ENCODE measurements at regions not wholly inside any gene's neighbourhood (a gene's known extent, or its start where the extent isn't known, plus 50 kb on each side); places are given as distances from the start of the nearest gene placed in this dataset.

DNA sequence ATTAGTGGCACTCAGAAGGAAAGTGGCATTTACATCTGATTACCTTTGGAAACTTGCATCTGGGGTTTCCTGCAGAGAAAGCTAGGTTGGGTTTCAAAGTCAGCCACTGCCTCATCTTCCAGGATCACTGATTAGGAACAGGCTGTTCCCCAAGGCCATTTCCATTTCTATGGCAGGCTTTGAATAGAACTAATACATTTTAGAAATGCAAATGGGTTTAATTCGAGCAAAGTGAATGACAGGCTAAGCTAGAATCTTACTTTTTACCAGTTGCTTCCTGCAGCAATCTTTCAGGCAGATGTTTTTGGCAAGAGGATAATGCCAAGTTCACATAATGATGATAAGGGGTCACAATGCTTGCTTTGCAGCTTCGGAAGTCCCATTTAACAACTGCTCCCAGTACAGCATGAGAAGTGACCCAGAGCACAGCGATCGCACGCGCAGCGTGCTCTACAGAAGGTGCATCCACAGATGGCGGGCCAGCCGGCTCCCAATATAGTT is 336.7 kb downstream of the LPIN1 start:
- H3K4me1 ChIP-seq (ENCODE audit: control insufficient read depth, insufficient read depth, low read length, poor library complexity, severe bottlenecking) = peaks cover 13% of the 10 kb centered on the region
- H3K4me1 Mint-ChIP-seq = peaks cover 18 to 38% (median 26%) of the 10 kb centered on the region in 4 donors
- no peaks in the 10 kb centered on the region for H3K9me3 ChIP-seq (ENCODE audit: control insufficient read depth in 2 of 2, low read length in 2 of 2)
- H3K36me3 Mint-ChIP-seq = no peaks in the 10 kb centered on the region
- no peak overlapping the region for H3K27ac Mint-ChIP-seq
- no peaks in the 10 kb centered on the region for H3K36me3 ChIP-seq (ENCODE audit: control insufficient read depth, insufficient read depth, low read length)
- ATAC-seq (ENCODE audit: low read depth in 2 of 2) (no peak), DNase-seq (no peak)
- H3K27ac ChIP-seq (ENCODE audit: insufficient read depth, low read length, poor library complexity, severe bottlenecking) = no peak overlapping the region
- no peak overlapping the region for H3K4me3 Mint-ChIP-seq
- no peak overlapping the region for H3K4me3 ChIP-seq (ENCODE audit: low read depth, low read length)
- peaks cover 2% of the 10 kb centered on the region for H3K27me3 ChIP-seq (ENCODE audit: control insufficient read depth, insufficient read depth, low read length)
- no peaks in the 10 kb centered on the region for H3K9me3 Mint-ChIP-seq
- no peaks in the 10 kb centered on the region for H3K27me3 Mint-ChIP-seq

DNA sequence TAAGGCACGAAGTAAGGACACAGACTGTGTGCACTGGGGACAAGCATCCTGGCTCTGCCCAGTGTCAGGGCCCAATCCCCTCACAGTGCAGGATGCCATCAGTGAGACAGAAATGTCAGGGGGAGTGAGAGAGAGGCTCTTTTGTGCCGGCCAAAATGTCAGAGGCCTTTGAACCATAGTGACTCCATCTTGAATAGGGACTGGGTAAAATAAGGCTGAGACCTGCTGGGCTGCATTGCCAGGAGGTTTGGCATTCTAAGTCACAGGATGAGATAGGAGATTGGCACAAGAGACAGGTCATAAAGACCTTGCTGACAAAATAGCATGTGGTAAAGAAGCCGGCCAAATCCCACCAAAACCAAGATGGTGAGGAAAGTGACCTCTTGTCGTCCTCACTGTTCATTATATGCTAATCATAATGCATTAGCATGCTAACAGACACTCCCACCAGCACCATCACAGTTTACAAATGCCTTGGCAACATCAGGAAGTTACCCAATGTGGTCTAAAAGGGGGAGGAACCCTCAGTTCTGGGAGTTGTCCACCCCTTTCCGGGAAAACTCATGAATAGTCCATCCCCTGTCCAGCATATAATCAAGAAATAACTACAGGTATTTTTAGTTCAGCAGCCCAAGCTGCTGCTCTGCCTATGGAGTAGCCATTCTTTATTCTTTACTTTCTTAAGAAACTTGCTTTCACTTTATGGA is 337.4 kb downstream of the LPIN1 start:
- H3K4me1 ChIP-seq (ENCODE audit: control insufficient read depth, insufficient read depth, low read length, poor library complexity, severe bottlenecking) = peaks cover 13% of the 10 kb centered on the region
- no peak for ATAC-seq (ENCODE audit: low read depth in 2 of 2)
- no peak overlapping the region for H3K27ac ChIP-seq (ENCODE audit: insufficient read depth, low read length, poor library complexity, severe bottlenecking)
- no peaks in the 10 kb centered on the region for H3K36me3 ChIP-seq (ENCODE audit: control insufficient read depth, insufficient read depth, low read length)
- H3K27ac Mint-ChIP-seq = peak overlapping the region in 1 of 3 donors; percentile 67
- H3K4me3 ChIP-seq (ENCODE audit: low read depth, low read length) = no peak overlapping the region
- no peaks in the 10 kb centered on the region for H3K27me3 Mint-ChIP-seq
- H3K4me1 Mint-ChIP-seq = peaks cover 18 to 36% (median 25%) of the 10 kb centered on the region in 4 donors
- no peaks in the 10 kb centered on the region for H3K9me3 ChIP-seq (ENCODE audit: control insufficient read depth in 2 of 2, low read length in 2 of 2)
- DNase-seq = no peak
- H3K4me3 Mint-ChIP-seq = no peak overlapping the region
- no peaks in the 10 kb centered on the region for H3K9me3 Mint-ChIP-seq
- H3K27me3 ChIP-seq (ENCODE audit: control insufficient read depth, insufficient read depth, low read length) = peaks cover 2% of the 10 kb centered on the region
- H3K36me3 Mint-ChIP-seq = no peaks in the 10 kb centered on the region

DNA sequence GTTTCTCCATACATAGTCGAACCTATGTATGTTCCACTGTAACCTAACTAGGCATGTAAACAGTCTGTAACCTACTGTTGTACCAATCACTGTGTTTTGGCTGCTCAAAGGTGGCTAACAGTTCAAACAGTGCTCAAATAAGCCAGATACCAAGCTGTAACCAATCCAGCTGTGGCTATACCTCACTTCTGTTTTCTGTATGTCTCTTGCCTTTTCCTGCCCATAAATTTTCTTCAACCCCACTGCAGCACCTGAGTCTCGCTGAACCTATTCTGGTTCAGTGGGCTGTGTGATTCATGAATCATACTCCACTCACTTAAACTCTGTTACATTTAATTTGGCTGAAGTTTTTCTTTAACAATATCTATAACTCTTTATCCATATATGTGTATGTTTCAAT is 340.7 kb downstream of the LPIN1 start:
- Mint-ChIP-seq H3K27ac (no peak overlapping the region), H3K4me1 (peaks cover 6 to 18% (median 9%) of the 10 kb centered on the region in 4 donors), H3K4me3 (no peak overlapping the region), H3K36me3 (no peaks in the 10 kb centered on the region), H3K9me3 (peaks cover 0 to 2% (median 0%) of the 10 kb centered on the region in 7 donors), H3K27me3 (peaks cover 4% of the 10 kb centered on the region)
- H3K27ac ChIP-seq (ENCODE audit: insufficient read depth, low read length, poor library complexity, severe bottlenecking) = no peak overlapping the region
- H3K9me3 ChIP-seq (ENCODE audit: control insufficient read depth in 2 of 2, low read length in 2 of 2) = no peaks in the 10 kb centered on the region
- no peak overlapping the region for H3K4me3 ChIP-seq (ENCODE audit: low read depth, low read length)
- H3K36me3 ChIP-seq (ENCODE audit: control insufficient read depth, insufficient read depth, low read length) = no peaks in the 10 kb centered on the region
- DNase-seq = no peak
- ATAC-seq (ENCODE audit: low read depth in 2 of 2) = no peak
- H3K27me3 ChIP-seq (ENCODE audit: control insufficient read depth, insufficient read depth, low read length) = peaks cover 2% of the 10 kb centered on the region
- peaks cover 2% of the 10 kb centered on the region for H3K4me1 ChIP-seq (ENCODE audit: control insufficient read depth, insufficient read depth, low read length, poor library complexity, severe bottlenecking)

DNA sequence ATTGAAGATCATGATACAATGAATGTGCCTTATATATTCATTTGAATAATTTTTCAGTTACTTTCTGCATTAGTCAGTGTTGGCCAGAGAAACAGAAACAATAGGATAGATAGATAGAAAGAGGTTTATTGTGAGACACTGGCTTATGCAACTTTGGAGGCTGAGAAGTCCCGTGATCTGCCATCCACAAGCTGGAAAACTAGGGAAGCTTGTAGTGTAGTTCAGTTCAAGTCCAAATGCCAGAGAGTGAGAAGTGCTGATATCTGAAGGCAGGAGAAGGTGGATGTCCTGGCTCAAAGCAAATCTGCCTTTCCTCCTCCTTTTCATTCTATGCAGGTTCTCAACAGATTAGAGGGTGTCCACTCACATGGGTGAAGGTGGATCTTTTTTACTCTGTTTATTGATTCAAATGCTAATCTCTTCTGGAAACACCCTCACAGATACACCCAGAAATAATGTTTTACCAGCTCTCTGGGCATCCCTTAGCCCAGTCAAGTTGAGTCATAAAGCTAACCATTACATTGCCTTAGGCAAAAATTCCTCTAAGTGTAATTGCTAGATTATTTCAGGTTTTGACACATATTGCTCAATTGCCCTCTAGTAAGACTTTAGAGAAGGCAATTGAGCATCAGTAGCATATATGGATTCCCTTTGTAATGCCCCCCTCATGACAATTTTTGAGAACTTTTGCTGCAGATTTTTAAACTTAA is 341.4 kb downstream of the LPIN1 start:
- H3K4me3 ChIP-seq (ENCODE audit: low read depth, low read length) = no peak overlapping the region
- no peaks in the 10 kb centered on the region for H3K4me1 ChIP-seq (ENCODE audit: control insufficient read depth, insufficient read depth, low read length, poor library complexity, severe bottlenecking)
- H3K27me3 ChIP-seq (ENCODE audit: control insufficient read depth, insufficient read depth, low read length) = peaks cover 2% of the 10 kb centered on the region
- no peak for DNase-seq
- Mint-ChIP-seq H3K27me3 (peaks cover 4% of the 10 kb centered on the region), H3K4me3 (no peak overlapping the region), H3K4me1 (peaks cover 6 to 11% (median 9%) of the 10 kb centered on the region in 4 donors), H3K36me3 (no peaks in the 10 kb centered on the region), H3K27ac (no peak overlapping the region), H3K9me3 (peaks cover 0 to 2% (median 0%) of the 10 kb centered on the region in 7 donors)
- H3K9me3 ChIP-seq (ENCODE audit: control insufficient read depth in 2 of 2, low read length in 2 of 2) = no peaks in the 10 kb centered on the region
- no peak for ATAC-seq (ENCODE audit: low read depth in 2 of 2)
- H3K27ac ChIP-seq (ENCODE audit: insufficient read depth, low read length, poor library complexity, severe bottlenecking) = no peak overlapping the region
- H3K36me3 ChIP-seq (ENCODE audit: control insufficient read depth, insufficient read depth, low read length) = no peaks in the 10 kb centered on the region

DNA sequence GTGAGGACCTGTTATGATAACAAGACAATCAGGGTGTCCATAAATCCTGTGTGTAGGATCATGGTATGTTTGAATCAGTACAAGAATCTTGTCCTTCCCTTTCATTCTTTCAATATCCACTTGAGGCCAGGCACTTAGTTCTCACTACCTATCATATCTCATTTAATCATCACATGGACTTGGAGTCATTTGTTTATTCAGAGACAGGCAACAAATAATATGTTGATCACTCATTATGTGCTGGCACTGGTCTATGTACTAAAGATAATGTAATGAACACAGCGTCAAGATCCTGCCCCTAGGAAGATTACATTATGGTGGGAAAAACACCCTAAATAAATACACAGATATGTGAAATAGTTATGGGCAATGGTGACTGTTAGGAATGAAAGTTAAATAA is 342.6 kb downstream of the LPIN1 start:
- no peaks in the 10 kb centered on the region for H3K36me3 Mint-ChIP-seq
- peaks cover 0 to 2% (median 0%) of the 10 kb centered on the region in 7 donors for H3K9me3 Mint-ChIP-seq
- ATAC-seq (ENCODE audit: low read depth in 2 of 2) = no peak
- Histone ChIP-seq H3K36me3 (ENCODE audit: control insufficient read depth, insufficient read depth, low read length) (no peaks in the 10 kb centered on the region), H3K27ac (ENCODE audit: insufficient read depth, low read length, poor library complexity, severe bottlenecking) (no peak overlapping the region), H3K4me1 (ENCODE audit: control insufficient read depth, insufficient read depth, low read length, poor library complexity, severe bottlenecking) (no peaks in the 10 kb centered on the region), H3K27me3 (ENCODE audit: control insufficient read depth, insufficient read depth, low read length) (peaks cover 2% of the 10 kb centered on the region), H3K9me3 (ENCODE audit: control insufficient read depth in 2 of 2, low read length in 2 of 2) (no peaks in the 10 kb centered on the region), H3K4me3 (ENCODE audit: low read depth, low read length) (no peak overlapping the region)
- no peak overlapping the region for H3K27ac Mint-ChIP-seq
- peaks cover 0 to 6% (median 2%) of the 10 kb centered on the region in 4 donors for H3K4me1 Mint-ChIP-seq
- no peak overlapping the region for H3K4me3 Mint-ChIP-seq
- H3K27me3 Mint-ChIP-seq = peaks cover 7% of the 10 kb centered on the region
- DNase-seq = no peak

DNA sequence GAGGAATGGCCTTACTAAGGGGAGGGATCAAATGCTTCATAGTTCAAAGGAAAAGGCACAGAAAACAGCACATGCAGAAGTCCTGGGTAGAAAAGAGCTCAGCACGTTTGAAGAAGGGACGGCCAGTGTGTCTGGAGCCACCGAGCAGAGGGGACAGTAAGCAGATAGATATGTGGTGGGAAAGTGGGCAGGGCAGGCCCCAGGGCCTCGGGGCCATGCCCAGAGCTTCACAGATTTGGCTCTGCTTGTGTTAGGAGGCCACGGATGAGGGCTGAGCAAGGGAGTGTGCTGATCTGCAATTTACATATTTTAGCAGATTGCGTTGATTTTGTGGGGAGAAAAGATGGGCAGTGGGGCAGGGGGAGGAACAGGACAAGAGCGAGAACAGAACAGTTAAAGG is 343.1 kb downstream of the LPIN1 start:
- ATAC-seq (ENCODE audit: low read depth in 2 of 2) (no peak), DNase-seq (no peak)
- Histone ChIP-seq H3K27me3 (ENCODE audit: control insufficient read depth, insufficient read depth, low read length) (peaks cover 2% of the 10 kb centered on the region), H3K4me1 (ENCODE audit: control insufficient read depth, insufficient read depth, low read length, poor library complexity, severe bottlenecking) (no peaks in the 10 kb centered on the region), H3K4me3 (ENCODE audit: low read depth, low read length) (no peak overlapping the region), H3K36me3 (ENCODE audit: control insufficient read depth, insufficient read depth, low read length) (no peaks in the 10 kb centered on the region), H3K9me3 (ENCODE audit: control insufficient read depth in 2 of 2, low read length in 2 of 2) (no peaks in the 10 kb centered on the region), H3K27ac (ENCODE audit: insufficient read depth, low read length, poor library complexity, severe bottlenecking) (no peak overlapping the region)
- Mint-ChIP-seq H3K4me1 (peaks cover 0 to 6% (median 0%) of the 10 kb centered on the region in 4 donors), H3K9me3 (peaks cover 0 to 2% (median 0%) of the 10 kb centered on the region in 7 donors), H3K36me3 (no peaks in the 10 kb centered on the region), H3K27ac (peak overlapping the region in 1 of 3 donors; percentile 4), H3K27me3 (peaks cover 11% of the 10 kb centered on the region), H3K4me3 (no peak overlapping the region)

DNA sequence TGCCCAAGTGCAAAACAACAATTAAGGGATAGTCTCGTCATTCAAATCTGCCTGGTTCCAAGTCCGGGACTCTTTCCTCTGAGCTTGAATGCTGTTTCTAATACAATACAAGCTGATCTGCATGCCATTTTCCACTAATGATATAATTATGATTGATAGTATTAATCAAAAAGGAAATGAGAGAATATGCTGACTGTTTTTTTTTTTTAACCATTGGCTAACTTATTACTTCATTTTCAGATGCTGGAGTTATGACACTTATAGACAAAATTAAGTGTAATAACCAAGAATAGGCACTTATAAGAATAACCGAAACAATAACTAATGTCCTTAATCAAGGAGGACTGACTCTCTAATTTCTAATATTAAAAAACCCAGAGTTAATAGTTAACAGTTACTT is 343.6 kb downstream of the LPIN1 start:
- no peak overlapping the region for H3K27ac ChIP-seq (ENCODE audit: insufficient read depth, low read length, poor library complexity, severe bottlenecking)
- ATAC-seq (ENCODE audit: low read depth in 2 of 2) (no peak), DNase-seq (no peak)
- no peaks in the 10 kb centered on the region for H3K36me3 ChIP-seq (ENCODE audit: control insufficient read depth, insufficient read depth, low read length)
- no peaks in the 10 kb centered on the region for H3K4me1 ChIP-seq (ENCODE audit: control insufficient read depth, insufficient read depth, low read length, poor library complexity, severe bottlenecking)
- peaks cover 0 to 2% (median 0%) of the 10 kb centered on the region in 7 donors for H3K9me3 Mint-ChIP-seq
- no peak overlapping the region for H3K4me3 ChIP-seq (ENCODE audit: low read depth, low read length)
- H3K27me3 Mint-ChIP-seq = peaks cover 11% of the 10 kb centered on the region
- no peak overlapping the region for H3K27ac Mint-ChIP-seq
- no peak overlapping the region for H3K4me3 Mint-ChIP-seq
- no peaks in the 10 kb centered on the region for H3K9me3 ChIP-seq (ENCODE audit: control insufficient read depth in 2 of 2, low read length in 2 of 2)
- H3K36me3 Mint-ChIP-seq = no peaks in the 10 kb centered on the region
- H3K27me3 ChIP-seq (ENCODE audit: control insufficient read depth, insufficient read depth, low read length) = peaks cover 2% of the 10 kb centered on the region
- H3K4me1 Mint-ChIP-seq = peaks cover 0 to 6% (median 0%) of the 10 kb centered on the region in 4 donors

Measured in CD4-positive, CD25-positive, alpha-beta regulatory T cell (primary cell).